Fibroblast of lung (primary cell): ENCODE measurements at regions not wholly inside any gene's neighbourhood (a gene's known extent, or its start where the extent isn't known, plus 50 kb on each side); places are given as distances from the start of the nearest gene placed in this dataset.

Experiments used
- DNase-seq, 2 donors: peaks; one replicate each; pipeline versions ENCODE4 v3.0.0 to v3.0.0-alpha.2; 2010; ENCODE audit warnings: low read depth in 2 of 2
- H2AFZ ChIP-seq: 2 replicates; pipeline ENCODE4 v1.5.1; 2012; ENCODE audit warnings: low read length, control low read depth, inconsistent platforms
- H3K27ac ChIP-seq: 2 replicates; pipeline ENCODE4 v1.5.1; 2011; ENCODE audit warnings: low read length, control low read depth; ENCODE audit not compliant: insufficient read depth
- H3K27me3 ChIP-seq: 2 replicates; pipeline ENCODE4 v1.5.1; 2011; ENCODE audit warnings: mild to moderate bottlenecking, low read length; ENCODE audit not compliant: control insufficient read depth, insufficient read depth
- H3K36me3 ChIP-seq: 2 replicates; pipeline ENCODE4 v1.5.1; 2011; ENCODE audit warnings: low read length; ENCODE audit not compliant: control insufficient read depth, insufficient read depth
- H3K4me1 ChIP-seq: 2 replicates; pipeline ENCODE4 v1.5.1; 2011; ENCODE audit warnings: low read length; ENCODE audit not compliant: control insufficient read depth, insufficient read depth; ENCODE audit errors: extremely low read depth
- H3K4me2 ChIP-seq: 2 replicates; pipeline ENCODE4 v1.5.1; 2011; ENCODE audit warnings: low read length, control low read depth; ENCODE audit not compliant: insufficient read depth; ENCODE audit errors: extremely low read depth
- H3K4me3 ChIP-seq, 4 experiments: fragments of 200-600 bp in 1 of 4; sonication (generic) in 1 of 4; replicated peaks in 1 of 4; 2 replicates each; pipeline ENCODE4 v1.5.1; 2011 to 2016; ENCODE audit warnings: low read length in 4 of 4, low read depth in 3 of 4, mild to moderate bottlenecking in 3 of 4, control low read depth in 2 of 4, inconsistent platforms in 1 of 4, mixed read lengths in 1 of 4; ENCODE audit not compliant: insufficient read depth in 1 of 4; ENCODE audit errors: control extremely low read depth in 1 of 4
- H3K79me2 ChIP-seq: 2 replicates; pipeline ENCODE4 v1.5.1; 2012; ENCODE audit warnings: mild to moderate bottlenecking, low read length, inconsistent platforms; ENCODE audit not compliant: control insufficient read depth, insufficient read depth
- H3K9ac ChIP-seq: 2 replicates; pipeline ENCODE4 v1.5.1; 2011; ENCODE audit warnings: mild to moderate bottlenecking, low read length, control low read depth; ENCODE audit not compliant: insufficient read depth
- H3K9me3 ChIP-seq: 2 replicates; pipeline ENCODE4 v1.5.1; 2012; ENCODE audit warnings: low read depth, low read length; ENCODE audit not compliant: control insufficient read depth, insufficient read depth
- H4K20me1 ChIP-seq: 2 replicates; pipeline ENCODE4 v1.5.1; 2011; ENCODE audit warnings: low read length; ENCODE audit not compliant: control insufficient read depth, insufficient read depth; ENCODE audit errors: extremely low read depth
- EZH2 ChIP-seq: IDR thresholded peaks from 2 replicates; pipeline ENCODE4 v1.5.1; 2012; ENCODE audit warnings: low read length, control low read depth, mild to moderate bottlenecking; ENCODE audit errors: missing control alignments
- TF ChIP-seq, protein P1 (sequence below), 2 donors: IDR thresholded peaks in 1 of 2; conservative IDR thresholded peaks in 1 of 2; 1 replicate in 1 of 2; 2 replicates in 1 of 2; pipeline ENCODE4 v1.5.1; 2011 to 2012; ENCODE audit warnings: low read length in 2 of 2, control low read depth in 1 of 2, inconsistent platforms in 1 of 2, low read depth in 1 of 2, mild to moderate bottlenecking in 1 of 2

- DNase-seq: no peak
- H3K27me3 ChIP-seq: no peaks in the 10 kb centered on the region
- H3K9me3 ChIP-seq: no peaks in the 10 kb centered on the region
- H3K4me3 ChIP-seq: no peak overlapping the region
- no peaks in the 10 kb centered on the region for H3K36me3 ChIP-seq
- no peak for TF ChIP-seq EZH2
- TF ChIP-seq, protein P1, sequence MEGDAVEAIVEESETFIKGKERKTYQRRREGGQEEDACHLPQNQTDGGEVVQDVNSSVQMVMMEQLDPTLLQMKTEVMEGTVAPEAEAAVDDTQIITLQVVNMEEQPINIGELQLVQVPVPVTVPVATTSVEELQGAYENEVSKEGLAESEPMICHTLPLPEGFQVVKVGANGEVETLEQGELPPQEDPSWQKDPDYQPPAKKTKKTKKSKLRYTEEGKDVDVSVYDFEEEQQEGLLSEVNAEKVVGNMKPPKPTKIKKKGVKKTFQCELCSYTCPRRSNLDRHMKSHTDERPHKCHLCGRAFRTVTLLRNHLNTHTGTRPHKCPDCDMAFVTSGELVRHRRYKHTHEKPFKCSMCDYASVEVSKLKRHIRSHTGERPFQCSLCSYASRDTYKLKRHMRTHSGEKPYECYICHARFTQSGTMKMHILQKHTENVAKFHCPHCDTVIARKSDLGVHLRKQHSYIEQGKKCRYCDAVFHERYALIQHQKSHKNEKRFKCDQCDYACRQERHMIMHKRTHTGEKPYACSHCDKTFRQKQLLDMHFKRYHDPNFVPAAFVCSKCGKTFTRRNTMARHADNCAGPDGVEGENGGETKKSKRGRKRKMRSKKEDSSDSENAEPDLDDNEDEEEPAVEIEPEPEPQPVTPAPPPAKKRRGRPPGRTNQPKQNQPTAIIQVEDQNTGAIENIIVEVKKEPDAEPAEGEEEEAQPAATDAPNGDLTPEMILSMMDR (conservative IDR thresholded peaks at IDR 0.05 in 1 of 2, IDR thresholded peaks at IDR 0.05 in 1 of 2; ENCODE audit: low read depth in 1 of 2, low read length in 2 of 2): no peak
- H3K4me1 ChIP-seq: no peaks in the 10 kb centered on the region
- no peaks in the 10 kb centered on the region for H3K79me2 ChIP-seq
- H3K9ac ChIP-seq: no peak overlapping the region
- no peak overlapping the region for H3K27ac ChIP-seq
- no peak overlapping the region for H2AFZ ChIP-seq
- no peaks in the 10 kb centered on the region for H4K20me1 ChIP-seq
- H3K4me2 ChIP-seq: no peak overlapping the region
Measured at GRCh38 chr13:81207636-81208035, 866.7 kb upstream of the SPRY2 start.

DNA sequence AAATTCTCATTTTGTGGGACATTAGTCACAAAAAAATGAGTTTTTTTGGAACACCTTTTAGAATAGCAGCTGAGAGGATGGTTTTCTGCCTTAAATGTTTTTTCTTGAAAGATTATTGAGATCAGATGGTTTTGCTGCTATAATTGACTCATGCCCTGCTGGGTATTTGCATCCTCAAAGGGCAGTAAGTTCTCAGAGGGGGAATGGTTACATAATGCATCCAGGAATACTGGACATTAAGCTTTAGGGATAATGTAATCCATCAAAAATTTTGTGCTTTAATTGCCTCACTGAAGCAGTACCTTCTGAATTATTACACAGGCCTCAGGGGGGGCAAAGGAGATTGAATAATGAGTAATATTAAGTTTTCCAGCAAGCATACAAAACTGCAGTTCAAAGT lies 866.3 kb upstream of the SPRY2 start:
- no peak overlapping the region for H3K9ac ChIP-seq
- no peaks in the 10 kb centered on the region for H4K20me1 ChIP-seq
- H3K4me1 ChIP-seq: no peaks in the 10 kb centered on the region
- H3K27ac ChIP-seq: no peak overlapping the region
- H2AFZ ChIP-seq: no peak overlapping the region
- no peaks in the 10 kb centered on the region for H3K27me3 ChIP-seq
- no peak overlapping the region for H3K4me3 ChIP-seq
- no peak for DNase-seq
- H3K36me3 ChIP-seq: no peaks in the 10 kb centered on the region
- no peak for TF ChIP-seq EZH2
- TF ChIP-seq, protein P1 (conservative IDR thresholded peaks at IDR 0.05 in 1 of 2, IDR thresholded peaks at IDR 0.05 in 1 of 2; ENCODE audit: low read depth in 1 of 2, low read length in 2 of 2): no peak
- H3K4me2 ChIP-seq: no peak overlapping the region
- H3K79me2 ChIP-seq: no peaks in the 10 kb centered on the region
- H3K9me3 ChIP-seq: no peaks in the 10 kb centered on the region

GRCh38 chr13:81203783-81204182 lies 862.9 kb upstream of the SPRY2 start:
- no peak for DNase-seq
- Histone ChIP-seq H3K36me3 (no peaks in the 10 kb centered on the region), H3K4me1 (no peaks in the 10 kb centered on the region), H3K79me2 (no peaks in the 10 kb centered on the region), H4K20me1 (no peaks in the 10 kb centered on the region), H3K4me3 (no peak overlapping the region), H3K4me2 (no peak overlapping the region), H2AFZ (no peak overlapping the region), H3K27me3 (no peaks in the 10 kb centered on the region), H3K27ac (no peak overlapping the region), H3K9ac (no peak overlapping the region), H3K9me3 (no peaks in the 10 kb centered on the region)
- TF ChIP-seq, protein P1 (conservative IDR thresholded peaks at IDR 0.05 in 1 of 2, IDR thresholded peaks at IDR 0.05 in 1 of 2; ENCODE audit: low read depth in 1 of 2, low read length in 2 of 2): no peak
- TF ChIP-seq EZH2: no peak
